D341Med (cell line): ENCODE measurements at regions not wholly inside any gene's neighbourhood (a gene's known extent, or its start where the extent isn't known, plus 50 kb on each side); places are given as distances from the start of the nearest gene placed in this dataset.

ENCODE experiments used
- DNase-seq: peaks from one replicate; pipeline ENCODE4 v3.0.0; 2012; ENCODE audit warnings: low spot score

DNA sequence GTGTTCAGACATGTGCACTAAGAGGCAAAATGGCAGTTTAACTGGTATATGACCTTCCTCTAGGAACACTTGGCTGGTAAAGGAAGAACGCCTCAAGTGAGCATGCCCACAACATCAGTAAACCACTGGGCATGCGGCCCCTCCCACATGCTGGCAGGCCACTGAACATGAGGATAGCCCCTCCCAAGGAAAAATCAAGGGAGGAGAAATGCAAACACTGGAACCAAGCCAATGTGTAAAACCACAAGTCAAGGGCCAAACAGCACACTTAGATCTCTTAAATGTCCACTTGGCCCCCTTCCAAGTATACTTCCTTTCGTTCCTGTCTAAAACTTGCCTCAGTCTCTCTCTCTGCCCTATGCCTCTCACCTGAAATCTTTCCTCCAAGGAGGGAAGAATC lies 980.8 kb downstream of the TSN start:
- no peak for DNase-seq

- DNase-seq, result no peak
Measured at GRCh38 chr2:122737429-122738077, 982.1 kb downstream of the TSN start.

- no peak for DNase-seq
Measured at GRCh38 chr2:122739732-122740593, 984.5 kb downstream of the TSN start.

GRCh38 chr2:122740594-122740948 lies 985.1 kb downstream of the TSN start:
- no peak for DNase-seq

DNA sequence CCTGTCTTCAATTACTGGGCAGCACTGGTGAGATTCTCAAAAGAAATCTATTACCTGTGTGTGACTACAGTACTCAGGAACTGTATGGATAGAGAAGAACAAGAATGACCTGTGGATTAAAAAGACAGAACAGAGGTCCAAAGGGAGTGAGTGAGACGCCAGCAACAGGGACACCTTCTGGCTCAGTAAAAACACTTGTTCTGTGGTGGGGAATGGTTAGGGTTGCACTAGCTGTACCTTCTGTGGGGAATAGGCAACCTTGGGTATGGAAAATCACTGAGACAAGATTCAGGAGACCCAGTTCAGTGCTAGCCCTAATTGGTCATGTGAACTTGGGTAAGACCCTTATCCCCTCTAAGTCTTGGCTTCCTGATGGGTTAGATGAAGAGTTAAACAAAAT lies 986.0 kb downstream of the TSN start:
- DNase-seq, result no peak

- no peak for DNase-seq
Measured at GRCh38 chr2:122743021-122743675, 987.7 kb downstream of the TSN start.

DNA sequence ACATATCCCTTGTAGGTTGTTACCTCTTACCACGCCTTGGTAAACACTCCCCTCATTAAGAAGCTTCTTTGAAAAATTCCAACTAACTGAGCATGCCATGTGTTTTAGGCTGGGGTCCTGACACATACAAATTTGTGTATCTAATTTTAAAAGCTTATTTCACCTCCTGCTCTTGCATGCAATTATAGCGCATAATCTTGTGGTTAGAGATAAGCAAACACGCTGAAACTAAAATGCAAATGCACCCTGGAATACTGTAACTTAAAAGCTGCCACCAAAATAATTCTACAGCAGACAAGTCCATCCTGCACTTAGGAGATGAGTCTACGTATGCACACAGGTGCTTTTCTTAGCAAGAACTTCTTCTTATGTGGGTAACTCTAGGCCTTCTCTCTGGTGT lies 990.2 kb downstream of the TSN start:
- DNase-seq, result no peak

GRCh38 chr2:122747670-122748069 lies 992.2 kb downstream of the TSN start:
- no peak for DNase-seq

GRCh38 chr2:122748552-122749011 lies 993.1 kb downstream of the TSN start:
- DNase-seq, result no peak

DNA sequence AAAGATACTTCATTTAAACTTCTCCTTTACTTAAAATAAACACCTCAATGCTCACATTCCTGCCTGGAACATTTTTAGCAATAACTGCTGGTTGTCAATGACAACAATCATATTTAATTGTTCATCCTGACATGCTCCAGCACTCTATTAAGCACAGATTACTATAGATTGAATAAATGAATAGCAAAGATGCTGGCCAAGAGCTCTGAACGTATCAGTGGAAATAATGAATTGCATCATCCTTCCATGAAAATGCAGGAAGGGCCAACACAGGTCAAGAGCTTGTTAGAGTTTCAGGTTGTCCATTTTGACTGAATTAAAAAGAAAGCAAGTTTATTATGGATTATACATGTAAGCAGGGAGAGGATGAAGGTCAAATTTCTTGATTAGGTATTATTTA lies 994.0 kb downstream of the TSN start:
- no peak for DNase-seq

DNA sequence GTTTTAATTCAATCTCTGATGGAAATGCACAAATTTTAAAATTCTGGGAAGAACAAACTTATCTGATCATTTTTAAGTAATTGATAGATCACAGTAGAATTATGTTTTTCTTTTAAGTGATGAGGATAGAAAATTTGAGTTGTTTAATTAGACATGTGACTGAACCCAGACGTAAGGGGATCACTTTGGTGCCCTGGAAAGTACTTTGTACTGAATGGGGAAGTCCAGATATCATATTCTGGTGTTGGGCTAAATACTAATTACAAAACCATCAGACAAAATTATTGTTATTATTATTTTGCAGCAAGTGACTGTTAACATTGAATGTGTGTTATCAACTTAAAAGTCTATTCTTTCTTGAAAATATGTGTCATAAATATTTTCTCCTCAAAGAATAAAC lies 994.6 kb downstream of the TSN start:
- no peak for DNase-seq

- DNase-seq, result no peak
Measured at GRCh38 chr2:122750808-122751207, 995.4 kb downstream of the TSN start.

- no peak for DNase-seq
Measured at GRCh38 chr2:122753336-122753735, 997.9 kb downstream of the TSN start.

DNA sequence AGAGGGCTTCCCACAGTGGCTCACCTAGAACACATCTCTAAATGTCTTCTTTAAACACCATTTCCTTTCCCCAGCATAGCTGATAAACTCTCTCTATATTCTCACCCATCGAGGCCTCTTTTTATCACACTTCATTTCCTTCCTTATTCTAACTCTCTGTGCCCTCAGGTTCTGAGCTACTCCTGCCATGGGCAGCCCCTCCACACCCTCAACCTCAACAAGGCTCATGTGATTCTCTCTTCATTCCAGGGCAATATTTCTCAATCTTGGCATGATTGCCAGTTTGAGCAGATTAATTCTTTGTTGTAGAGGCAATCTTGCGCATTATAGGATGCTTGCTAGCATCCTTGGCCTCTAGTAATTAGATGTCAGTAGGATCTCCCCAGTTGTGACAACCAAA lies 999.1 kb downstream of the TSN start:
- DNase-seq, result no peak

DNA sequence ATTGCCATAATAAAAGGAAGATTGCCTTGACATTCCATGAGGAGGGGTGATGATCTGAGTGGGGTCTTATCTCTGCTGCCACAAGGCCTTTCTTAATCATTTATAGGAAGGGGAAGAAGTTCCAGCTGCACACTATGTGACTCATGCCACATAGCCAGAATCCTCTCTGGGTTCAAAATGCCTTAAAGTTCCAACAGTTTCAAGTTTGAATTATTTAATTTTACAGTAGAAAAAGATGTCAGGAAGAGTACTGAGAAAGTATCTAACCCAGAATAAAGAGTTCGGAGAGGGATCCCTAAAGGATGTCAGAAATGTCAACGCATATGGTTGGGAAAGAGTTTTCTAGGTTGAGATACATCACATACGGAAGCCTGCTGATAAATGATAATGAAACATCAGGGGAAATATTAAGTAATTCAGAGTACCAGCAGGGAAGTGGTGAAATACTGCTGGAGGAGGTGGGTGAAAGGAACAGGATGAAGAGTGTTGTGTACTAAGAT lies 999.9 kb downstream of the TSN start:
- DNase-seq, result no peak

- no peak for DNase-seq
Measured at GRCh38 chr2:122758967-122759366, 1003.5 kb downstream of the TSN start.

DNA sequence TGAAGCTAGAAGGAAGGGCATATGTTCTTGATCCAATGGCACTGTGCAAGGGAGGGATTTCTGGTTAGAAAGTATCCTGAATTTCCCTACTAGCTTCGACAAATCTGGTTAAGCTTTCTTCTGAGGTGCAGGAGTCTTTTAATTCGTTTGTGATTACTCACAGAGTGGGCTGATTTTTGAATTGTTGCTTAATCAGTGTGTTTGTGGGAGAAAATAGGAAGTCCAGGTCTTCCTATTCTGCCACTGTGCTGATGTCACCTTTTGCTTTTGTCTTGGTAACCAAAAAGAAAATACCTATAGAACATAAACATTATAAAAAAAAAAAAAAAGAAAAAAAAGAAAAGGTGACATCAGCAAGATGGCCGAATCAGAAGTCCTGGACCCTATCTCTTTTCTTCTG lies 1008.6 kb downstream of the TSN start:
- DNase-seq, result no peak

DNA sequence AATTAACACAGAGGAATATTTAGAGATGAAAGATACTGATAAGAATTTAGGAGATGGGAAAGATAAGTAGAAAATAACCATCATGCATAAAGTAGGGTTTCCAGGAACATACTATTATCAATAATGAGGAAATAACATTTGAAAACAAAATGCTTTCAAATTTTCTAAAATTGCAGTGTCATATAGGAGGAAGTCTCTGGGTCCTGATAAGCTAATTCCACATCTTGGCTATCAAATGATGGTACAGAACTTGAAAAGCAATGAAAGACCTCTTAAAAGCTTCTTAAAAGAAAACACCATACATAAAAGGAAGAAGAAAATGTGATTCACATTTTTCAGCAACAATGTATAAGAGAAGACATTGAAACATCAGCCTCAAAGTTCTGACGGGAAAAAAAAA lies 1024.8 kb downstream of the TSN start:
- DNase-seq, result no peak

GRCh38 chr2:122794100-122794499 lies 1038.6 kb downstream of the TSN start:
- no peak for DNase-seq

DNA sequence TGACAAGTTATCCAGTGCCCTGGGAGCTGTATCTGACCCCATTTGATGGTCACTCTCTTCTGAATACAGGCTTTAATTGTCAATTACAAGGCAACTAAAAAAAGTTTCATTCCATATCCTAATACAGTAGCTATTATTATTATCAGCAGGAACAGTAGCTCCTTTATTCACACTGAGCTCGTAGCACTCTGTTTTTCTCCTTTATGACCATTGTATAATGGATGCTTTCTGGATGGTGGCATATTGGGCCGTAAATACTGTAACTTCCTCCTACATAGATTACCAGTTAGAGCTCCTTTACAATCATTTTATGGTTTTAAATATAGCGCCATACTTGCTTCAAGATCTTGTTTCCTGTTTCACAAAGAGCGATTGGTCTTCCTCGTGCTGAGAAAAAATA lies 1040.3 kb downstream of the TSN start:
- no peak for DNase-seq

DNA sequence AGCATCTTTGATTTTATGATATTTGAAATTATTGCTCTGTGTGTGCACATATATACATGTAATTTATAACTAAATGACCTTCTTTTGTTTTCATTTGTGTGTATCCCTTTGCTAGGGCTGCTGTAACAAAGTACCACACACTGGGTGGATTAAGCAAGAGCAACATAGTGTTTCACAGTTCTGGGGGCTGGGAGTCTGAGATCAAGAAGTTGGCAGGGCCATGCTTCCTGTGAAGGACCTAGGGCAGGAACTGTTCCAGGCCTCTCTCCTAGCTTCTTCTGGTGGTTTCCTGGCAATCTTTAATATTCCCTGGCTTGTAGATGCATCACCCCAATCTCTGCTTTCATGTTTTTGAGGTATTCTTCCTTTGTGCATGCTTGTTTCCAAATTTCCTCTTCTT lies 1043.9 kb downstream of the TSN start:
- no peak for DNase-seq

DNA sequence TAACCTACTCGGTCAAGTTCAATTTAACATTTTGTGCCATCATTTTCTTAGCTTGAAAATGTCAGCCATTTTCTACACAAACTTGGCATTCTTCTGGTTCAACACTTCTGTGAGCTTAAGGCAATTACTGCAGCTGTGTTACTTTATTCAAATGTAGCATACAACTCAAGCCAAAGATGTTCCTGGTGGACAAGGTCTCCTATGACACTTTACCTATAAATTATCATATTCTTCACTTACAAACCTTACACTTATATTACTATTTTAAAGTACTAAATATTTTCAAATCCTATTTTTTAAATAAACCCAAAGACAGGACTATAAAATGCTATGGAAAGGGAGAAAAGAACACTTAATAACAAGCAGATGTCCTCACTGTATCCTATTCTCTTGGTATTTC lies 1045.3 kb downstream of the TSN start:
- no peak for DNase-seq

DNA sequence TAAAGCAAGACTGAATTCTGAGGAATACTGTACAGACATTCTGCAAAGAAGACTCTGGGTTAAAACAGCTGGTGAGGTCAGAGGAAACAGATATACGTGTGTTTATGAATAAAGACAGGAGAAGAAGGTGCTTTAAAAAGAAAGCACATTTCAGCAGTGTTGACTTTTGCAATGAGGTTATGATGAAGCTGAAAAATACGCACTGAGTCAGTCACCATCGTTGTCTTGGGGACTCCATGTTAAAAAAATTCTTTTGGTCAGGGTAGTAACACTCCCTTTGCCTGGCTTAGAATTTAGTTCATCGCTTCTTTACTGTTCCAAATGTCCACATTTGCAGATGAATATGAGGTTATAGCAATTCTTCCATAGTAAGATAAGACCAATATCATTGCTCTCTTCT lies 1049.0 kb downstream of the TSN start:
- DNase-seq, result no peak
